ENCODE measurements at regions not wholly inside any gene's neighbourhood (a gene's known extent, or its start where the extent isn't known, plus 50 kb on each side); places are given as distances from the start of the nearest gene placed in this dataset.
A peak's percentile ranks its signal among the peaks of the same experiment; 100 is the strongest.

DNA sequence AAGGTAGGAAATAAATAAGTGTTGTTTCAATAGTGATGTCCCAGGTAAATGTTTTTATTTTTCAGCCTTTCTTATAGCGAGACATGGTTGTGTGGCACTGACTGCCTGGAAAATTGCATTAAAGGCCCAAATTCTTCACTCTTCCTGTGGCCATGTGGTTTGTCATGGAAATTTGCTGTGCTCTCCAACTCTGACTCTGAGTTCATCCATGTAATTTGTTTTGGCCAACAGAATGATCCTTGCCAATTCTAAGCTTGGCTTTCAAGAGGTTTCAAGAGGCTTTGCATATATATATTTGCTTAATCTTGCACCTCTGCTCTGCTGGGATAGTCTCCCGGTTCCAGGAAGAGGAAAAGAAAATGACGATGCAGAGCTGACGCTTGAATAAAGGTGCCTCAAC lies 107.5 kb upstream of the ARHGEF26 start:
- no peak overlapping the region for H3K4me3 ChIP-seq
- H3K9me3 ChIP-seq, result no peaks in the 10 kb centered on the region
- no peak overlapping the region for H3K27ac ChIP-seq
- H3K4me1 ChIP-seq, result no peaks in the 10 kb centered on the region
- ATAC-seq (peak in 1 of 2 donors; percentile 37), DNase-seq (no peak)
- no peaks in the 10 kb centered on the region for H3K36me3 ChIP-seq
- H3K27me3 ChIP-seq (ENCODE audit: low read depth), result no peaks in the 10 kb centered on the region
- TF ChIP-seq, protein P1, sequence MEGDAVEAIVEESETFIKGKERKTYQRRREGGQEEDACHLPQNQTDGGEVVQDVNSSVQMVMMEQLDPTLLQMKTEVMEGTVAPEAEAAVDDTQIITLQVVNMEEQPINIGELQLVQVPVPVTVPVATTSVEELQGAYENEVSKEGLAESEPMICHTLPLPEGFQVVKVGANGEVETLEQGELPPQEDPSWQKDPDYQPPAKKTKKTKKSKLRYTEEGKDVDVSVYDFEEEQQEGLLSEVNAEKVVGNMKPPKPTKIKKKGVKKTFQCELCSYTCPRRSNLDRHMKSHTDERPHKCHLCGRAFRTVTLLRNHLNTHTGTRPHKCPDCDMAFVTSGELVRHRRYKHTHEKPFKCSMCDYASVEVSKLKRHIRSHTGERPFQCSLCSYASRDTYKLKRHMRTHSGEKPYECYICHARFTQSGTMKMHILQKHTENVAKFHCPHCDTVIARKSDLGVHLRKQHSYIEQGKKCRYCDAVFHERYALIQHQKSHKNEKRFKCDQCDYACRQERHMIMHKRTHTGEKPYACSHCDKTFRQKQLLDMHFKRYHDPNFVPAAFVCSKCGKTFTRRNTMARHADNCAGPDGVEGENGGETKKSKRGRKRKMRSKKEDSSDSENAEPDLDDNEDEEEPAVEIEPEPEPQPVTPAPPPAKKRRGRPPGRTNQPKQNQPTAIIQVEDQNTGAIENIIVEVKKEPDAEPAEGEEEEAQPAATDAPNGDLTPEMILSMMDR (IDR thresholded peaks at IDR 0.05), result no peak
- intact Hi-C loops (cut with DNase I), result no loop called here

DNA sequence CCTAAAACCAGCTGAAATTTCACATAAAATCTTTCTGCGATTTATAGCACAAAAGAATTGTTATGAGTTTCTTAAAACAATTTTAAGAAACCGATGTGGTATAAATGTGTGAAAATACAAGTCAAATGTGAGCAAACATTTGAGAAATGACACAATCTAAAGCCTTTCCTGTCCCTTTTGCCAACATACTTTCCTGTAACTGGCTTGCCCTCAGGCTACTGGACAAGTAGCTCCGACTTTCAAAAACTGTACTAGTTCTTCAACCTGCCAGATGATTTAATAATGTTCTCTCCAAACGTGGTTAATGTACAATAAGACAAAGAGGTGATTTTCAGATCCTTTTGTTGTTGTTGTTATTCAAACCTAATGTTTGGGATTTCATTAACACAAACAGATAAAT lies 105.9 kb upstream of the ARHGEF26 start:
- Histone ChIP-seq H3K27ac (no peak overlapping the region), H3K9me3 (no peaks in the 10 kb centered on the region), H3K36me3 (no peaks in the 10 kb centered on the region), H3K4me3 (no peak overlapping the region), H3K27me3 (ENCODE audit: low read depth) (no peaks in the 10 kb centered on the region), H3K4me1 (no peaks in the 10 kb centered on the region)
- no peak for DNase-seq
- TF ChIP-seq, protein P1 (IDR thresholded peaks at IDR 0.05), result no peak
- intact Hi-C loops (cut with DNase I), result no loop called here
- no peak for ATAC-seq

DNA sequence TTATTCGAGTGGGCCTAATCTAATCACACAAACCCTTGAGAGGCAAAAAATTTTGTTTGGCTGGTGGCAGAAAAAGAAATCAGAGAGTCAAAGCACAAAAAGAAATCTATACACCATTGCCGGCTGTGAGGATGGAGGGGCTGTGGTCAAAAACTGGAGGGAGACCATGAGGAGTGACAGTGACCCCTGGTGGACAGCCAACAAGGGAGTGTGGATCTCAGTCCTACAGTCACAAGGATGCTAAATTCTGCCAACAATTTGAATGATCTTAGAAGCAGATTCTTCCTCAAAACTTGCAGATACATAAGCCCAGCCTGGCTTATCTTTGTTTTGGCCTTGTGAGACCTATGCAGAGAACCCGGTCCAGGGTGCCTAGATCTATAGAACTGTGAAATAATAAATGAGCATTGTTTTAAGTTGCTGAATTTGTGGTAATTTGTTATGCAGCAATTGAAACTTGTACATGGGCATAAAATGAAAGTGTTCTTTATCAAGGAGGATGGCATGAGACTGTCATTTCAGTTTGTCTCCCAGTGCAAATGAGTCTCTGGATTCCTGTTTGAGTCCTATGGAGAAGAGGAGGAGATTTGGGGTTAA lies 103.0 kb upstream of the ARHGEF26 start:
- Histone ChIP-seq H3K9me3 (no peaks in the 10 kb centered on the region), H3K36me3 (no peaks in the 10 kb centered on the region), H3K27me3 (ENCODE audit: low read depth) (no peaks in the 10 kb centered on the region), H3K4me1 (no peaks in the 10 kb centered on the region), H3K27ac (no peak overlapping the region), H3K4me3 (no peak overlapping the region)
- DNase-seq, result no peak
- ATAC-seq, result no peak
- TF ChIP-seq, protein P1 (IDR thresholded peaks at IDR 0.05), result peak; percentile 18
- intact Hi-C loops (cut with DNase I), result no loop called here

DNA sequence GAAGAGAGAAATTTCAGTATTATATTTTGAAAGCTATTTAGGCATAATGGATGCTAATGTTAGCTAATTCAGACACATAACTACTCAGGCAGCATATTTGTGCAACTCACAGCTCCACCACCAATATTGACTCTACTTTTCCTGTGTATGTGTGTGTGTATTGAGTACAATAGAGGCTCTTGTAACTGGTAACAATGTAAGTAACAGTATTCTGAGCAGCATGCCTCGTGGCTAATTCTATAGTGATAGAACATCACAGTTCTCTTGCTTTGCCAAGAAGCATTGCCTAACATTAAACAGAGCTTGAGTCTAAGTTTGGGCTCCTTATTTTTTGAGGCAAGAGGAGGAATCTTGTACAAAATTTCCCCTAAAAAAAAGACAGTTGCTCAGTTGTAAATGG lies 98.6 kb upstream of the ARHGEF26 start:
- Histone ChIP-seq H3K4me3 (no peak overlapping the region), H3K27me3 (ENCODE audit: low read depth) (no peaks in the 10 kb centered on the region), H3K4me1 (no peaks in the 10 kb centered on the region), H3K9me3 (no peaks in the 10 kb centered on the region), H3K27ac (no peak overlapping the region), H3K36me3 (no peaks in the 10 kb centered on the region)
- intact Hi-C loops (cut with DNase I), result no loop called here
- DNase-seq (no peak), ATAC-seq (peak in 1 of 2 donors; percentile 37)
- TF ChIP-seq, protein P1 (IDR thresholded peaks at IDR 0.05), result no peak

DNA sequence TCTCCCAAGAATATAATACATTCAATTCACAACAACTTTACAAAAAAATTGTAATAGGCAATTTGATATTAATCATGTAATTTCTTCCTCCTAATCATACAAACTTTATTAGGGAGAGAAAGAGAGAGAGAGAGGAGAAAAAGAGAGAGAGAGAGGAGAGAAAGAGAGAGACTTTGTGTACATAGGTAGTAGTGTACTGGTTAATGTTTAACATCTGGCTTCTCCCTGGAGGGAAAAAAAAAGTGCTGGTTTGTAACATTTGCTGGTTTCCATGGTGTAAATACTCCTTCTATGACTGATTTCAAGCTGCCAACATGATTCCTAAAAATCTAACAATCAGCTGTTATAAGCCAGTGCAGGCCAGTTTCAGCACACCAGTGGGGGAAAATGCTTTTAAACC lies 98.0 kb upstream of the ARHGEF26 start:
- Histone ChIP-seq H3K27ac (no peak overlapping the region), H3K4me1 (no peaks in the 10 kb centered on the region), H3K36me3 (no peaks in the 10 kb centered on the region), H3K9me3 (no peaks in the 10 kb centered on the region), H3K27me3 (ENCODE audit: low read depth) (no peaks in the 10 kb centered on the region), H3K4me3 (no peak overlapping the region)
- TF ChIP-seq, protein P1 (IDR thresholded peaks at IDR 0.05), result no peak
- intact Hi-C loops (cut with DNase I), result no loop called here
- DNase-seq, result no peak
- ATAC-seq, result peak; percentile 71 to 86
